HG03565 (cell line): ENCODE measurements at regions not wholly inside any gene's neighbourhood (a gene's known extent, or its start where the extent isn't known, plus 50 kb on each side); places are given as distances from the start of the nearest gene placed in this dataset.

Source experiments
- ATAC-seq: cut with Tn5 transposase; IDR thresholded peaks from one replicate; pipeline ENCODE4 v1.9.1; 2021; ENCODE audit warnings: mild to moderate bottlenecking, moderate library complexity; ENCODE audit not compliant: unreplicated experiment

- ATAC-seq: no peak
Measured at GRCh38 chr6:169905041-169905807, 153.8 kb downstream of the ERMARD start.

- no peak for ATAC-seq
Measured at GRCh38 chr6:169904051-169904922, 152.9 kb downstream of the ERMARD start.

DNA sequence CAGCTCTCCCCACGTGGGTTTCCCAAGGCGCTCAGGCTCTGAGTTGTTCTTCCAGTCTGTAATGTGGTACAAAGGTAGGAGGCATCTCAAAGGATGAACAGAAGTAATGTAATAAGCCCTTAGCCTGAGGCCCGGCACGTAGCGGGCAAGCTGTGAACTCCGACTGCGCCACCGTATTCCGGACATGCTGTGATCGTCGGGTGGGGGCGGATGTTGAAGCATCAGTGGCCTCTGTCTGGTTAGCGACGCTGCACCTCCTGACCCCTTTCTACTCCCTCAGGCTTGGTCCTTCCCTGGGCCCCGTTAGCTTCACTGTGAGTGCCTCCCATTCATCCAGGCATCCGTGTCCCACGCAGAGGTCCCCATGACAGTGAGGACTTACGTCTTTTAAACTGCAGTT, 151.7 kb downstream of the ERMARD start:
- ATAC-seq: no peak

DNA sequence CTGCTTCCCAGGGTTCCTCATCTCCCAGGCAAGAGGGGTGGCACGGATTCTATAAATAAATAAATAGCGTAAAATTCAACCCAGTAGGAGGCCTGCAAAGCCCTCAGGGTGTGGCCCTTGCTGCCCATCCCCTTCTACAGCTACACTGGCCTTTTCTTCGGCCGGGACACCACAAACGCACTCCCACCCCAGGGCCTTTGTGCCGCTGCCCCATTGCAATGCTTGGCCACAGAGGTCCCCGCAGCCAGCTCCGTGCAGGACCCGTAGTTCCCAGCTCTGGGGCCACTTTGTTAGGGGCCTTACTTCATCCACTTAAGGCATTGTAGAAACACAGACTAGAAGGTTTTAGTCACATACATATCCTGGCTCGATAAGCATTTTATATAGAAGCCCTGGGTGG, 151.2 kb downstream of the ERMARD start:
- no peak for ATAC-seq

GRCh38 chr6:169902070-169902469, 150.6 kb downstream of the ERMARD start:
- ATAC-seq: no peak

GRCh38 chr6:169899481-169900145, 148.2 kb downstream of the ERMARD start:
- ATAC-seq: no peak

DNA sequence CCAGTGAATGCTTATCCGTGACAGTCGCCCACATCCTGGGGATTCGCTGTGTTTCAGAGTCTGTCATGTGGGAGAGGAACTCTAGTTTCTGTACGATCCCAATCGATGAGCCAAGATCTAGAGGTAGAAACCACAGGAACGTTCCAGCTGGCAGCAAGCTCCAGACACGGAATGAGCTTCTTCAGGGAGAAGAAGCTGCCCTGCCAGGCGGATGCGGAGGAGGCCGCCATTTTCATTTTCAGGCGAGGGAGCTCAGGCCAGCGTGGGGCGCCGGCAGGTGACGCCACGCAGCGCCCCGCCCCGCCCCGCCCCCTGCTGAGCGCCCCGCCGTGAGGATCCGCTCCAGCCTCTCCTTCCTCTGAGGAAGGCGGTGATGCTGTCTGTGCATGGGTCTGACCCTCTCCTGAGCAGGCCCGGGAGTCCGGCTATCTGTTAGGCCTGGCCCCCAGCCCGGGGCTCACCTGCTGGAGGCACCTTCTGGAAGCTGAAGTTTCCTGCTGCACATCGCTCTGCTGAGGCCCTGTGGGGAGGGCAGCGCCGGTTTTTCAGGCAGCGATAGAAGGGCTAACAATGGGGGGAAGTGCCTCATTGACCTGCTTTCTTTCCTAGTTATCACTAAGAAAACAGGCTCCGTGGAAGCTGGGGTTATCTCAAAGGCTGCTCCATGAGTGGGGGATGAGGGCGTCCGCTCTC, 147.5 kb downstream of the ERMARD start:
- ATAC-seq: no peak

DNA sequence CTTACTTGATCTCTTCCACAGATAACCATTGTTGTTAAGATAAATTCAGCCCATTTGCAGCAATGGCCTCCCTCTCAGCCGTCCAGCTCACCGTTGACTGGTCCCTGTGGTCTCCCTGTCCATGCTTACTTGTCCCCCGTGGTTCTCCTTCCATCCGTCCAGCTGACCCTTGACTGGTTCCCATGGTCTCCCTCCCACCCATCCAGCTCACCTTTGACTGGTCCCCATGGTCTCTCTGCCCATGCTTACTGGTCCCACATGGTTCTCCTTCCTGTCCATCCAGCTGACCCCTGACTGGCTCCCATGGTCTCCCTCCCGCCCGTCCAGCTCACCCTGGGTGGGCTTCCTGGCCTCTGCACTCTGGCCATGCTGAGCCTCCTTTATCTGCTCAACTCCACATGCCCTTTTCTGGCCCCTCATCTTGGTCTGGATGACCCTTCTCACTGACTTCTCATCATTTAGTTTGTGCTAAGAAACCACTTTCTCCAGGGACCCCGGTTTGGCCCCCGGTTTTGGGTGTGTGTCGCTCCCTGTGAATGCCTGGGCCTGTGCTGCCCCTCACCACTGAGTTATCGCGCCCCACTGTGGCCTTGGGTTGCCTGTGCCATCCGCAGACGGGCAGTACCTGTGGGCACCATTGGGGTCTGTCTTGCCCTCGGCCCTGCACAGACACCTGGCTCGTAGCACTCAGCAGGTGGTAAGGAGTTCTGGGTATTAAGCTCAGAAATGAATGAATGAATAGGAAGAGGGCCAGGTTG, 146.4 kb downstream of the ERMARD start:
- ATAC-seq: no peak

- no peak for ATAC-seq
Measured at GRCh38 chr6:169896826-169897456, 145.5 kb downstream of the ERMARD start.

- ATAC-seq: no peak
Measured at GRCh38 chr6:169895926-169896761, 144.7 kb downstream of the ERMARD start.

GRCh38 chr6:169895000-169895759, 143.8 kb downstream of the ERMARD start:
- ATAC-seq: no peak

DNA sequence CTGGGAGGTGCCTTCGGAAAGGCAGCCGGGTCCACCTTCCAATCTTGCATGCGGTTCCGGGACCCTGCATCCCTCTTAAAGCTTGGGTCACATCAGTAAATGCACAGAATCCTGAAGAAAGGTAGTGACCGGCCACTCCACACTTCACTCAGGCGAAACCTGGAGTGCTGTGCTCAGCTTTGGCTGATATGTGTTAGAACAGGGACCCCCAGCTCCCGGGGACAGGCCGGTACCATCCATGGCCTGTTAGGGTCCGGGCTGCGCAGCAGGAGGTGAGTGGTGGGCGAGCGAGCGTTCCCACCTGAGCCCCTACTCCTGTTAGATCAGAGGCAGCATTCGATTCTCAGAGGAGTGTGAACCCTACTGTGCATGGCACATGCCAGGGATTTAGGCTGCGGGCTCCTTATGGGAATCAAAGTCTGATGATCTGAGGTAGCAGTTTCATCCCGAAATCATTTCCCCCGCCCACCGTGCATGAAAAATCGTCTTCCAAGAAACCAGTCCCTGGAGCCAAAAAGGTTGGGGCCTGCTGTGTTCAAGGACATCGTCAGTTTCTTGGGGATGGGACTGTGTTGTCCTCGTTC, 143.0 kb downstream of the ERMARD start:
- ATAC-seq: no peak

DNA sequence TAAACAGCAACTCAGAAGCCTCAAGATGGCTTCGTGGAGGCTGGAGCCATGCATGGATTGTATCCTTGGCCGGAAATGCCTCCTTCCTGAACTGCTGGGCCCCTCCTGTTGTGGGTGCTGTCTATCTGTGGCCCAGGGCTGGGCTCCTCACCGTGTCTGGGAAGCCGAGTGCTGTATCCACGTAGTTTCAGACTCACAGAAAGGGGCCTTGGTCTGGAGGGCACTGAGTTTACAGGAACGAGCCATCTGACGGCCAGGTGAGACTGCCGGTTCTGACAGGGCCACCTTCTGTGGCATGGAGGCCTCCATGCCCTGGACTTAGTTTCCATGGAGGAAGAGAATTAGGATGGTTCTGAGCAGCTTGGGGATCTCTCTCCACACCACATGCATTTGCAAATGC, 142.2 kb downstream of the ERMARD start:
- no peak for ATAC-seq

- ATAC-seq: no peak
Measured at GRCh38 chr6:169891846-169892245, 140.4 kb downstream of the ERMARD start.

DNA sequence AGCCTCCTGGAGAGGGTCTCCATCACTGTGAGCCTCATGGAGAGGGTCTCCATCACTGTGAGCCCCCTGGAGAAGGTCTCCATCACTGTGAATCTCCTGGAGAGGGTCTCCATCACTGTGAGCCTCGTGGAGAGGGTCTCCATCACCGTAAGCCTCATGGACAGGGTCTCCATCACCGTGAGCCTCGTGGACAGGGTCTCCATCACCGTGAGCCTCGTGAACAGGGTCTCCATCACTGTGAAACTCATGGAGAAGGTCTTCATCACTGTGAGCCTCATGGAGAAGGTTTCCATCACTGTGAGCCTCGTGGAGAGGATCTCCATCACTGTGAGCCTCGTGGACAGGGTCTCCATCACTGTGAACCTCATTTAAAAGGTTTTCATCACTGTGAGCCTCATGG, 140.0 kb downstream of the ERMARD start:
- ATAC-seq: no peak

DNA sequence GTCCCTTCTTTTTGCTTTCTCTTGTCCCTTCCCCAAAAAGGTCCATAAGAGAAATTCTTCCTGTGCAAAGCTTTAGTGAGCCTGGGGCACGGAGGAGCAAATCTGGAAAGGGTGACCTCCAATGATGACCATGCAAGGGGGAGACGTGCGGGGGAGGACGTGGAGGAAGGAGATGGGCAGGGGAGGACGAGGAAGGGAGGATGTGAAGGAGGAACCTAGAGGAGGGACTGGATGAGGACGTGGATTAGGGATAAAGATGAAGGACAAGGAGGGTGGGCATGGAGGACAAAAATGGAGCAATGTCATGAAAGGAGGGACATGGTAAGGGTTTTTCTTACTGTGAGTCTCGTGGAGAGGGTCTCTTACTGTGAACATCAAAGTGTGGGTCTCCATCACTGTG, 139.5 kb downstream of the ERMARD start:
- no peak for ATAC-seq

DNA sequence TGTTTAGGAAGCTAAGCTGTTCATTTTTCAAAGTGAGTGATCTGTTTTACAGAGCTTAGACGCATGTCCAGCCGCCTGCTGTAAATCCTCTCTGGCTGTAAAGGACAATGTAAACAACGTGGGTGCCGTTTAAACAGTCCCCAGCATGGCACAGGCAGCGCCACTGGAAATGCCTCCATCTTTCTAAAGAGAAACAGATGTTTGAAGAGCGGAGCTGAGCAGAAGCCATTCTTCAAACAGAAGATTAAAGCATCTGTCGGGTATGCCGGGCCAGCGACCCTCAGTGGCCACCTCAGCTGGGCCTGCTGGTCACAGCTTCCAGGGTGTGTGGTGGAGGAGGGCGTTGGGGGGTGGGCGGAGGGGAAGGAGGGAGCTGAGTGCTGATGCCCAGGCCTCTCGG, 138.6 kb downstream of the ERMARD start:
- ATAC-seq: no peak
